NCI-H748 (cell line): ENCODE measurements at regions not wholly inside any gene's neighbourhood (a gene's known extent, or its start where the extent isn't known, plus 50 kb on each side); places are given as distances from the start of the nearest gene placed in this dataset.
"Not testable (repeated sequence)": the region's sequence is repeated elsewhere in the genome, so short reads cannot be mapped to it uniquely, and the experiment has no call there.

Source experiments
- DNase-seq: peaks from one replicate; lab custom pipeline; 2025; ENCODE audit not compliant: unreplicated experiment; lab: John Stamatoyannopoulos, UW

- no peak for DNase-seq
Measured at GRCh38 chr4:141290771-141291170, 70.1 kb downstream of the ZNF330 start.

GRCh38 chr4:141294306-141294705 lies 73.6 kb downstream of the ZNF330 start:
- DNase-seq: no peak

- no peak for DNase-seq
Measured at GRCh38 chr4:141301216-141301615, 80.5 kb downstream of the ZNF330 start.

- no peak for DNase-seq
Measured at GRCh38 chr4:141302924-141303323, 82.2 kb downstream of the ZNF330 start.

GRCh38 chr4:141304346-141304745 lies 83.7 kb downstream of the ZNF330 start:
- DNase-seq: no peak

GRCh38 chr4:141306331-141306730 lies 85.6 kb downstream of the ZNF330 start:
- peak; percentile 7 for DNase-seq

GRCh38 chr4:141307241-141307689 lies 86.6 kb downstream of the ZNF330 start:
- peak; percentile 54 for DNase-seq

GRCh38 chr4:141309874-141310273 lies 89.2 kb downstream of the ZNF330 start:
- DNase-seq: no peak

- no peak for DNase-seq
Measured at GRCh38 chr4:141311246-141312204, 90.8 kb downstream of the ZNF330 start.

- no peak for DNase-seq
Measured at GRCh38 chr4:141314627-141315026, 93.9 kb downstream of the ZNF330 start.

GRCh38 chr4:141328560-141329173 lies 108.0 kb downstream of the ZNF330 start:
- no peak for DNase-seq

- no peak for DNase-seq
Measured at GRCh38 chr4:141329174-141329569, 108.5 kb downstream of the ZNF330 start.

- no peak for DNase-seq
Measured at GRCh38 chr4:141330616-141331015, 109.9 kb downstream of the ZNF330 start.

- peak; percentile 23 for DNase-seq
Measured at GRCh38 chr4:141331534-141332358, 111.1 kb downstream of the ZNF330 start.

- DNase-seq: peak; percentile 77
Measured at GRCh38 chr4:141332359-141333181, 111.9 kb downstream of the ZNF330 start.

GRCh38 chr4:141333456-141334230 lies 112.9 kb downstream of the ZNF330 start:
- DNase-seq: not testable (repeated sequence)

- no peak for DNase-seq
Measured at GRCh38 chr4:141335166-141335565, 114.5 kb downstream of the ZNF330 start.

GRCh38 chr4:141338238-141338637 lies 117.5 kb downstream of the ZNF330 start:
- no peak for DNase-seq

- no peak for DNase-seq
Measured at GRCh38 chr4:141339391-141339790, 118.7 kb downstream of the ZNF330 start.

- DNase-seq: no peak
Measured at GRCh38 chr4:141339966-141340365, 119.3 kb downstream of the ZNF330 start.
